HPDE6-E6E7 (cell line): ENCODE measurements at regions not wholly inside any gene's neighbourhood (a gene's known extent, or its start where the extent isn't known, plus 50 kb on each side); places are given as distances from the start of the nearest gene placed in this dataset.

Experiments used
- DNase-seq: peaks from one replicate; pipeline ENCODE4 v3.0.0; 2011; ENCODE audit warnings: missing footprints; ENCODE audit errors: extremely low spot score

- no peak for DNase-seq
Observed at GRCh38 chr13:46982856-46983582, 86.2 kb upstream of the HTR2A start.

DNA sequence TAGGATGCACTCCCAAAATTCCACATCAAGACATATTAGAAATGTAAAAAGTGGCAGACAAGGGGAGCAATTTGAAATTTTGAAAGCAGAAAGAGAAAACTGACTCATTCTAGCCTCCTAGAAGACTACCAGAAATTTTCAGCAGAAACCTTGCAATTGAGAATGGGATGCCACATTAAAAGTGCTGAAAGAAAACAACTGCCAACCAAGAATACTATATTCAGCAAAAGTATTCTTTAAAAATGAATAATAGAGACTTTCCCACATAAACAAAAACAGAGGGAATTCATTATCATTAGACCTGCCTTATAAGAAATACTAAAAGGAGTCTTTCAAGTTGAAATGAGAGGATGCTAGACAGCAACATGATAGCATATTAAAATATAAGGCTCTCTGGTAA lies 78.3 kb upstream of the HTR2A start:
- DNase-seq, result no peak

GRCh38 chr13:46968450-46968849 lies 71.6 kb upstream of the HTR2A start:
- DNase-seq, result no peak

GRCh38 chr13:46964789-46965527 lies 68.1 kb upstream of the HTR2A start:
- no peak for DNase-seq

DNA sequence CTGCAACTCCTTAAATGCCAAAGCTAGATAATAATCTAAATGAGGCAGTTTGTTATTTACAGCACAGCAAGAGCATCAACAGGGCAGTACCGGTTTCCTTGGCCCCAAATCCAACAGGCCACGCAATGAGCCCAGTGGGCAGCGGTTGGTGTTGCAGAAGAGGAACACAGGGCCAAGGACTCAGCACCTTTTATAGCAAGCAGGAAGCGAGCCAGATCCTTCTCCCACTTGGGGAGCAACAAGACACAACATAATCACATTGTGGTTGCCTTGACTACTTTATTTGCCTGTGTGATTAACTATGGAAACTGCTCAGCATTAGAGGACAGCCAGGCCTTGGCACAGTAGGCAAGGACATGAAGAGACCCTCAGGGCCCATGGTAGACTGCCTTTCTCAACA lies 67.1 kb upstream of the HTR2A start:
- no peak for DNase-seq

DNA sequence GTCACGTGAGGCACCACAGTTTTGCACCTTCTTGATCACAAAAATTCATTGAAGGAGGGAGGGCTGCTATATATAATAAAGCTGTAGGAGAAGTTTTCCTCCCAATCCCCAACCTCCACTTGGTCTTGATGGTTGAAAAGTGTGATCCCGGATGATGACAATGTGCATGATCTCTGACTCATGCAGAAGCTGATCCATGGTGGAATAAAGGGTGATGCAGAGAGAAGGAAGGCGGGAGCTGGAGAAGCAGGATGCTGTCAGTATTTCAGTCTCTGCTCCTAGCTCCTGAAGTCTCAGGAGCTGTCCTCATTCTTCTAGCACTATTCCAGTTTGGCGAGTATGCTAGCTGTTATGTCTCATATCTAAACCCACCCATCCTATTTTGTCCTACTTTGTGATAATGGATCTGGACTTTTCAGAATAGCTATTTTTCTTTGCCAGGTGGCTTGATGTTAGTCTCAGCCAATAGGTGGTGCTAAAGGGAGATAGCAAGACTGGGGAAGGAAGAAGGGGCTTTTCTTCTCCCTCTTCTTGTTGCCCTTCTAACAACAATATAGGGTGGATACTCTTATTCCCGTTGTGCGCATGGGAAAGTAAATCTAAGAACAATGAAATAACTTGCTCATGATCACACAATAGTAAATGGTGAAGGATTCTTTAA lies 65.6 kb upstream of the HTR2A start:
- no peak for DNase-seq

DNA sequence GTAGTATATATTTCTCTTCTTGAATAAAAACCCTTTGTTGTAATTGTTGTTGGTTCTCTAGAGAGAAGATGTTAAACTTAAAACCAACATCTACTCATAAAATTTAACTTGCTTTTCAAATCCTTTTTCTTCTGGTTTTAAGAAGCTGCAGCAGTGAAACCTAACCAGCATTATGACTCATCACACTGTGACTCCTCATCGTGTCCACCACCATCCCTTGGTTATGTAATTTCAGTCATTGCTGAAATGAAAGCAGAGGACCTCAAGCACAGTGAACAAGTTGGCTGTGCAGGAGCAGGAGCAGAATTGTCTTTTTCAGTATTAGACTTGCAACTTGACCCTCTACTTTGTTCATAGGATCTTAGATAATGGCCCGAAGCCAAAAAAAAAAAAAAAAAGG lies 64.9 kb upstream of the HTR2A start:
- DNase-seq, result peak; percentile 35

DNA sequence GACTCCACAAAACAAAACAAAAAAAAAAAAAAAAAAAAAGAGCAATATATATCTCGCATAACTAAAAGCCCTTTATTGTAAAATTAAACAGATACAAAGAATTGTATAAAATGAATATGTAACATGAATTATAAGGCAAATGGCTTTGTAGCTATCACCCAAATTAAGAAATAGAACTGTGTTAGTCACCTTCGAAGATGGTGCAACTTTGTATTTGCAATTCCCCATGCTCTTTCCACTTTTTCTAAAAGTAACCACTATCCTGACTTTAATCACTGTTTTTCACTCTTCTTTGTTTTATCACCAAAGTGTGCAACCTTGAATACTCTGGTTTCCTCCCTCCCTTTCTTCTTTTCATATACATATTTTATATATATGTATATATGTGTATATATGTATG lies 57.1 kb upstream of the HTR2A start:
- no peak for DNase-seq

GRCh38 chr13:46953331-46953730 lies 56.5 kb upstream of the HTR2A start:
- no peak for DNase-seq

DNA sequence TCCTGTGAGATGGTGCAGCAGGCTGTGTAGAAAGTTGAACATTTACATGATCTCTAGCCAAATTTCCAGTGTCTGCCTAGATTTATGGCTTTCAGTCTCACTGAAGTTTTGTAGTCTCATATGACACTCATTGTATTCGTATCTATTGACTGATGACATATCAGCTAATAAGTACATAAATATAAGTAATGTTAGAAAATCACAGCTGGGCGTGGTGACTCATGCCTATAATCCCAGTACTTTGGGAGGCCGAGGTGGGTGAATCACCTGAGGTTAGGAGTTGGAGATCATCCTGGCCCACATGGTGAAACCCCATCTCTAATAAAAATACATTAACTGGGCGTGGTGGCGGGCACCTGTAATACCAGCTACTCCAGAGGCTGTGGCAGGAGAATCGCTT lies 54.7 kb upstream of the HTR2A start:
- no peak for DNase-seq

DNA sequence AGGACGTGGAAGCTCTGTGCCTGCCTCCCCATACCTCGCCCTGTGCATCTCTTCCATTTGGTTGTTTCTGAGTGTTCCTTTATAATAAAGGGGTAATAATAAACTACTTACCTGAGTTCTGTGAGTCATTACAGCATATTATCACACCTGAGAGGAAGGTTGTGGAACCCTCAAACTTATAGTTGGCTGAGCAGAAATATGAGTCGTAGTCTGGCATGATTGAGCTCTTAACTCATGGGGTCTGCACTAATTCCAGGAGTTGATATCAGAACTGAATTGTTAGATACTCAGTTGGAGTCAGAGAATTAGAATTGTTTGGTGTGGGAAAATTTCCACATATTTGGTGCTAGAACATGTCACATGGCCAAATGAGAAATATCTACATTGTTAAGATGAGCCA lies 52.4 kb upstream of the HTR2A start:
- DNase-seq, result no peak

DNA sequence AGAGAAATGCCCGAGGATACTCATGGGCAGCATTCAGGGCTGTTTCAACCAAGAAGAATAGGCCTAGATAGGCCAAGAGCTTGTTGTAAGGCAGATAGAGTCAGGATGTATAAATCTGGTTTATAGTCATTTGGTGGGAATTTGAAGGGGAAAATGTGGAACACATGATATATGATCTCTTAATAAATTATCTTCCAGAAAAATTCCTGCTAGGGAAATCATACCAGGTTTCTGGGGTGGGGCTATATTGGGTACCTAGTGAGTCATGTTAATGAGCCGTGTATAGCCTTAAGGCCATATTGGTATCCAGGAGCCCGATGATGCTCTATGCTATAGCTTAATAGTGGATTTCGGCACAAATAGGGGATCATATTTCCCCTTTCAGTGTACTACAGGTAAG lies 51.5 kb upstream of the HTR2A start:
- DNase-seq, result no peak

DNA sequence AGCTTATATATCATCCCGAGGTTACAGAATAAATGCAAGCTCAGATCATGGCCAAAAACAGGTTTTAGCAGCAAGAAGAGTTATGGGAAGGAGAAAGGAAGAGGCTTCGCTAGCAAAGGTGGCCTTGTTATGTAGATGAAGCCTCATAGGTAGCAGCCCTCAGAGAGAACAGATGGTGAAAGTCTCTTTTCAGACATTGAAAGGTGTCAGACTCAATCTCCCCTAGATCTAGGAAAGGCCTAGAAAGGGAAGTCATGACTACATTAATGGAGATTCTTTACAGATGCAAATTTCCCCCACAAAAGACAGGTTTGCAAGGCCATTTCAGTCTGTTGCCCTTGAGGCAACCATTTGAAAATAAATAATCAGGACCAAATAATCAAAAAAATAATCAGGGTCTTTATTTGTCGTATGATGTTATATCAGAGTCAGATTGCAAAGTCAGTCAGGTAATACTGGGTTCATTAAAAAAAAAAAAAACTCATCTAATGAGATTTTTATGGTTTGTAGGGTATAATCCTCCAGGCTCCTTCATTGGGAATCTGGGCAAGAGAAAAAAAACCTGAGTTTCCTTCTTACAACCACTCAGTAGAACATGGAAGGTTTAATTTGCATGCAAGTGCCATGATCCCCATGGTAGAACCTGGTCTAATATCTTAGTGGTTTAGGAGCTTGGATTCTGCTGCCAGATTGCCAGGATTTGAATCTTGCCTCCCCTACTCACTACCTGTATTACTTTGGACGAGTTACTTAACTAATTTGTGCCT lies 50.8 kb upstream of the HTR2A start:
- DNase-seq, result no peak
